WTC11 (cell line): ENCODE measurements at regions not wholly inside any gene's neighbourhood (a gene's known extent, or its start where the extent isn't known, plus 50 kb on each side); places are given as distances from the start of the nearest gene placed in this dataset.

Experiments used
- ATAC-seq: fragments of 200-7000 bp; cut with Tn5 transposase; 2 replicates; pipeline ENCODE4 v1.10.0; 2021; ENCODE audit warnings: mild to moderate bottlenecking, moderate library complexity
- CTCF ChIA-PET: fragments of 300-600 bp; sonication (Branson Sonifier 250); formaldehyde crosslinking; loops from one replicate; lab custom pipeline; 2021; ENCODE audit warnings: antibody characterized with exemption; lab: Charles Lee
- POLR2A ChIA-PET: fragments of 350-600 bp; sonication (Branson Sonifier 250); formaldehyde crosslinking; loops from one replicate; lab custom pipeline; 2021; ENCODE audit warnings: antibody characterized with exemption; lab: Charles Lee
- DNase-seq: peaks from one replicate; pipeline ENCODE4 v3.0.0; 2021; ENCODE audit warnings: low spot score
- H3K27ac Mint-ChIP-seq: 2 replicates; pipeline ENCODE4 v1.8.0; 2021; ENCODE audit warnings: mixed read lengths
- H3K27me3 Mint-ChIP-seq: 2 replicates; pipeline ENCODE4 v1.8.0; 2021; ENCODE audit warnings: low read depth, mild to moderate bottlenecking, moderate library complexity, mixed read lengths
- H3K36me3 Mint-ChIP-seq: 2 replicates; pipeline ENCODE4 v1.8.0; 2021; ENCODE audit warnings: mixed read lengths
- H3K4me1 Mint-ChIP-seq: 2 replicates; pipeline ENCODE4 v1.8.0; 2022; ENCODE audit warnings: mixed read lengths
- H3K4me3 Mint-ChIP-seq: 2 replicates; pipeline ENCODE4 v1.8.0; 2021; ENCODE audit warnings: mild to moderate bottlenecking, moderate library complexity, mixed read lengths
- H3K9me3 Mint-ChIP-seq: 2 replicates; pipeline ENCODE4 v1.8.0; 2021; ENCODE audit warnings: mixed read lengths
- AFF4 ChIP-seq: sonication (generic); formaldehyde crosslinking; IDR thresholded peaks from 2 replicates; pipeline ENCODE4 v1.8.1; 2023; ENCODE audit warnings: mild to moderate bottlenecking, missing genetic modification reagents, borderline replicate concordance
- ARID4B ChIP-seq: sonication (generic); formaldehyde crosslinking; IDR thresholded peaks from 2 replicates; pipeline ENCODE4 v1.8.0; 2023; ENCODE audit warnings: missing genetic modification reagents, mild to moderate bottlenecking, borderline replicate concordance
- ATF3 ChIP-seq: sonication (generic); formaldehyde crosslinking; conservative IDR thresholded peaks from 2 replicates; pipeline ENCODE4 v1.8.1; 2022; ENCODE audit warnings: mild to moderate bottlenecking, missing genetic modification reagents
- E2F4 ChIP-seq: sonication (generic); formaldehyde crosslinking; IDR thresholded peaks from 2 replicates; pipeline ENCODE4 v1.8.1; 2022; ENCODE audit warnings: low read depth, mild to moderate bottlenecking, moderate library complexity, missing genetic modification reagents, borderline replicate concordance
- ESRRA ChIP-seq: sonication (generic); formaldehyde crosslinking; IDR thresholded peaks from 2 replicates; pipeline ENCODE4 v1.8.1; 2022; ENCODE audit warnings: mild to moderate bottlenecking, missing genetic modification reagents, borderline replicate concordance
- ETV6 ChIP-seq: sonication (generic); formaldehyde crosslinking; IDR thresholded peaks from 2 replicates; pipeline ENCODE4 v1.8.1; 2022; ENCODE audit warnings: mild to moderate bottlenecking, missing genetic modification reagents
- GTF2I ChIP-seq: fragments of 250-450 bp; sonication (Bioruptor Pico); conservative IDR thresholded peaks from 2 replicates; pipeline ENCODE4 v1.4.0; 2021; ENCODE audit warnings: mild to moderate bottlenecking
- JAZF1 ChIP-seq: fragments of 250-450 bp; sonication (Bioruptor Pico); IDR thresholded peaks from 2 replicates; pipeline ENCODE4 v1.9.0; 2021; ENCODE audit warnings: moderate library complexity, mild to moderate bottlenecking, inconsistent platforms
- RELA ChIP-seq: sonication (generic); formaldehyde crosslinking; IDR thresholded peaks from 2 replicates; pipeline ENCODE4 v1.8.1; 2022; ENCODE audit warnings: missing genetic modification reagents, mild to moderate bottlenecking, borderline replicate concordance
- TEAD1 ChIP-seq: sonication (generic); formaldehyde crosslinking; IDR thresholded peaks from 2 replicates; pipeline ENCODE4 v1.8.0; 2022; ENCODE audit warnings: mild to moderate bottlenecking, missing genetic modification reagents
- TP53 ChIP-seq: sonication (generic); formaldehyde crosslinking; IDR thresholded peaks from 2 replicates; pipeline ENCODE4 v1.8.1; 2023; ENCODE audit warnings: mild to moderate bottlenecking, missing genetic modification reagents
- USF2 ChIP-seq: sonication (generic); formaldehyde crosslinking; IDR thresholded peaks from 2 replicates; pipeline ENCODE4 v1.8.1; 2023; ENCODE audit warnings: mild to moderate bottlenecking, missing genetic modification reagents, moderate library complexity
- ZBTB21 ChIP-seq: sonication (generic); formaldehyde crosslinking; IDR thresholded peaks from 2 replicates; pipeline ENCODE4 v1.8.1; 2023; ENCODE audit warnings: mild to moderate bottlenecking, missing genetic modification reagents, borderline replicate concordance
- ZNF138 ChIP-seq: sonication (generic); formaldehyde crosslinking; conservative IDR thresholded peaks from 2 replicates; pipeline ENCODE4 v1.8.1; 2022; ENCODE audit warnings: mild to moderate bottlenecking, moderate library complexity, missing genetic modification reagents
- ZNF263 ChIP-seq: sonication (generic); formaldehyde crosslinking; IDR thresholded peaks from 2 replicates; pipeline ENCODE4 v1.8.1; 2022; ENCODE audit warnings: low read depth, mild to moderate bottlenecking, moderate library complexity, missing genetic modification reagents
- ZNF512 ChIP-seq: sonication (generic); formaldehyde crosslinking; IDR thresholded peaks from 2 replicates; pipeline ENCODE4 v1.8.1; 2022; ENCODE audit warnings: missing genetic modification reagents, borderline replicate concordance
- TF ChIP-seq, protein P1 (sequence below): sonication (generic); formaldehyde crosslinking; IDR thresholded peaks from 2 replicates; pipeline ENCODE4 v1.8.1; 2023; ENCODE audit warnings: mild to moderate bottlenecking, missing genetic modification reagents
- TF ChIP-seq, protein P2 (sequence below): sonication (generic); formaldehyde crosslinking; IDR thresholded peaks from 2 replicates; pipeline ENCODE4 v1.8.0; 2022; ENCODE audit warnings: mild to moderate bottlenecking, missing genetic modification reagents

GRCh38 chr18:37710726-37711125 is 145.1 kb upstream of the CELF4 start:
- CTCF ChIA-PET: no interaction called here
- ATAC-seq: no peak
- peaks cover 3% of the 10 kb centered on the region; the same call in 1 of the 2 replicates for H3K27me3 Mint-ChIP-seq
- TF ChIP-seq ZNF512 (CRISPR knock-in tag) (no peak), ETV6 (no peak), USF2 (CRISPR knock-in tag) (no peak), ARID4B (CRISPR knock-in tag) (no peak), TP53 (CRISPR knock-in tag) (no peak), ESRRA (CRISPR knock-in tag) (no peak), RELA (CRISPR knock-in tag) (no peak), JAZF1 (CRISPR knock-in tag) (no peak), ZNF263 (CRISPR knock-in tag) (no peak), E2F4 (CRISPR knock-in tag) (no peak), ZBTB21 (CRISPR knock-in tag) (no peak), GTF2I (no peak), ZNF138 (no peak), TEAD1 (CRISPR knock-in tag) (no peak), ATF3 (CRISPR knock-in tag) (no peak), AFF4 (CRISPR knock-in tag) (no peak)
- TF ChIP-seq, protein P1, sequence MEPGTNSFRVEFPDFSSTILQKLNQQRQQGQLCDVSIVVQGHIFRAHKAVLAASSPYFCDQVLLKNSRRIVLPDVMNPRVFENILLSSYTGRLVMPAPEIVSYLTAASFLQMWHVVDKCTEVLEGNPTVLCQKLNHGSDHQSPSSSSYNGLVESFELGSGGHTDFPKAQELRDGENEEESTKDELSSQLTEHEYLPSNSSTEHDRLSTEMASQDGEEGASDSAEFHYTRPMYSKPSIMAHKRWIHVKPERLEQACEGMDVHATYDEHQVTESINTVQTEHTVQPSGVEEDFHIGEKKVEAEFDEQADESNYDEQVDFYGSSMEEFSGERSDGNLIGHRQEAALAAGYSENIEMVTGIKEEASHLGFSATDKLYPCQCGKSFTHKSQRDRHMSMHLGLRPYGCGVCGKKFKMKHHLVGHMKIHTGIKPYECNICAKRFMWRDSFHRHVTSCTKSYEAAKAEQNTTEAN: no peak
- TF ChIP-seq, protein P2, sequence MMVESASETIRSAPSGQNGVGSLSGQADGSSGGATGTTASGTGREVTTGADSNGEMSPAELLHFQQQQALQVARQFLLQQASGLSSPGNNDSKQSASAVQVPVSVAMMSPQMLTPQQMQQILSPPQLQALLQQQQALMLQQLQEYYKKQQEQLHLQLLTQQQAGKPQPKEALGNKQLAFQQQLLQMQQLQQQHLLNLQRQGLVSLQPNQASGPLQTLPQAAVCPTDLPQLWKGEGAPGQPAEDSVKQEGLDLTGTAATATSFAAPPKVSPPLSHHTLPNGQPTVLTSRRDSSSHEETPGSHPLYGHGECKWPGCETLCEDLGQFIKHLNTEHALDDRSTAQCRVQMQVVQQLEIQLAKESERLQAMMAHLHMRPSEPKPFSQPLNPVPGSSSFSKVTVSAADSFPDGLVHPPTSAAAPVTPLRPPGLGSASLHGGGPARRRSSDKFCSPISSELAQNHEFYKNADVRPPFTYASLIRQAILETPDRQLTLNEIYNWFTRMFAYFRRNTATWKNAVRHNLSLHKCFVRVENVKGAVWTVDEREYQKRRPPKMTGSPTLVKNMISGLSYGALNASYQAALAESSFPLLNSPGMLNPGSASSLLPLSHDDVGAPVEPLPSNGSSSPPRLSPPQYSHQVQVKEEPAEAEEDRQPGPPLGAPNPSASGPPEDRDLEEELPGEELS (CRISPR knock-in tag): no peak
- no peaks in the 10 kb centered on the region; the same call in 1 of the 2 replicates for H3K9me3 Mint-ChIP-seq
- H3K27ac Mint-ChIP-seq: no peak overlapping the region
- DNase-seq: no peak
- peaks cover 9% of the 10 kb centered on the region for H3K4me1 Mint-ChIP-seq
- H3K36me3 Mint-ChIP-seq: no peaks in the 10 kb centered on the region
- no peak overlapping the region for H3K4me3 Mint-ChIP-seq
- POLR2A ChIA-PET: no interaction called here
